A172 (cell line): ENCODE measurements at regions not wholly inside any gene's neighbourhood (a gene's known extent, or its start where the extent isn't known, plus 50 kb on each side); places are given as distances from the start of the nearest gene placed in this dataset.
A peak's percentile ranks its signal among the peaks of the same experiment; 100 is the strongest.
"Not testable (repeated sequence)": the region's sequence is repeated elsewhere in the genome, so short reads cannot be mapped to it uniquely, and the experiment has no call there.

ENCODE experiments used
- DNase-seq: peaks from one replicate; pipeline ENCODE4 v3.0.0-alpha.2; 2015; ENCODE audit warnings: low spot score

DNA sequence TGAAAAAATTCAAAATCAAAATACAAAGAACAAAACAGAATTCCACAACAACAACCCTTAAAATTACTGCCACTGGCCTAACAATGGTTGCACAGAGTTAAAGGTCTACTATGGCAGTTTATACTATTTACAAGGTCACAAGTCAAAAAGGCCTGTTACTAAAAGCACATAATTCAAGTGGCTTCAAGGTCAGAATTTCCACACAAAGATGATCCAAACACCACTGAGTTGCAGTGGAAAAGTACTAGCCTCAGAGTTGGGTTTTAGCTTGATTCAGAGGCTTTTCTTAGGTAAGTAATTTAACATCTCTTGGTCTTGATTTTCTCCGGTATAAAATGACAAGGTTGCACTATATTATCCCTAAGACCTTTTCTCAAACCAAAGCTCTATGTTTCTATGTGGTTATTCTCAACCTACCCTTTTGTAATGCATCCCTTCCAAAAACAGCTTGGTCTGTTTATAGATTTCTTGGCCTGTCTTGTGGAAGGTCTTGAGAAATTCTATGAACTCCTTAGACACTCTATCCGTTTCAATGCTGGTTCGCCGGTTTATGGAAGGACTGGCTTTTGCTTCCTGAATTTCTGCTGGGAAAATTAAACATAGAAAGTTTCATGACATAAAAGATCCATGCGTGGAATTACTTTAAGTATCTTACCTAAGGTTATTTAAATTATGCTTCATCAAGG is 69.5 kb downstream of the MDH2 start:
- DNase-seq, result not testable (repeated sequence)

DNA sequence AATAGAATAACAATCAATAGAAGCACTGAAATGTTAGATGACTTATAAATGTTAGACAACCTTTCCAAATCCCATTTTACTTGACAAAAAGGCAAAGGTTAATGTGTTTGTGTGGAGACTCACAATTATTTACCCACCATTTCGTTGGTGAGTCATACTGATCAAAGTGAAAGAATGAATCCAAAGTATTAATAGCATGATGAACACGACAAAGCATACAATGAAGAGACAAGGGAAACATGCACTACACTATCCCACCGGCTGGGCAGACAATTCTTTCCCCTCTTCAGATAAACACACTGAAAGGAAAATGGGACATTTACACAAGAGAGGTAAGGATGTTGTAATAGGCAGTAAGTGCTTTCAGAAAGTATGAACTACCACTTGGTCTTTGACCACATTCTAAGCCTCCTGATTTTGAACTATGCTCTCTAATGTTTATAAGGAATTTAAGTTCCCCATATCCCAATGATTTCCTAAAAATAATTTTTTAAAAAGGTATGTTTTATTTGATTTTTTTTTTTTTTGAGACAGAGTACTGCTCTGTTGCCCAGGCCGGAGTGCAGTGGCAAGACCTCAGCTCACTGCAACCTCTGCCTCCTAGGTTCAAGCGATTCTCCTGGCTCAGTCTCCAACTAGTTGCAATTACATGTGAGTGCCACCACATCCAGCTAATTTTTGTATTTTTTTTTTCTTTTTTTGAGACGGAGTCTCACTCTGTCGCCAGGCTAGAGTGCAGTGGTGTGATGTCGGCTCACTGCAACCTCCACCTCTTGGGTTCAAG is 70.5 kb downstream of the MDH2 start:
- DNase-seq, result not testable (repeated sequence)

DNA sequence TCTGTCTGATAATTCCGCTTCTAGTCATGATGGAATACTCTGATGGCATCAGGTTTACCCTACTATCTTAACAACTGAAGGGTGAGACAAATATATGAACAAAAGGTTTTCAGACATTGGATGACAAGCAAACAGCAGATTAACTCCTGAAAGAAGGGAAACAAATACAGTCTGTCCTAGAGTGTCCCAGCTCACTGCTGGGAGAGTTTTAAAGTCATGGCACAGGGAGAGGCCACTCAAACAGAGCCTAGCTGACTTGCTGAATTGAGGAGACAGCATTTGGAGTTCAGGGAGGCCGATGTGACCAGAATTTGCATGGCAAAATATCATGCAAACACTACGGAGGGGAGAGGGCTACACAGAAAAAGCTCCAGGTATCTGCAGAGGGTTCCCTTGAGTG is 73.1 kb downstream of the MDH2 start:
- DNase-seq, result no peak

DNA sequence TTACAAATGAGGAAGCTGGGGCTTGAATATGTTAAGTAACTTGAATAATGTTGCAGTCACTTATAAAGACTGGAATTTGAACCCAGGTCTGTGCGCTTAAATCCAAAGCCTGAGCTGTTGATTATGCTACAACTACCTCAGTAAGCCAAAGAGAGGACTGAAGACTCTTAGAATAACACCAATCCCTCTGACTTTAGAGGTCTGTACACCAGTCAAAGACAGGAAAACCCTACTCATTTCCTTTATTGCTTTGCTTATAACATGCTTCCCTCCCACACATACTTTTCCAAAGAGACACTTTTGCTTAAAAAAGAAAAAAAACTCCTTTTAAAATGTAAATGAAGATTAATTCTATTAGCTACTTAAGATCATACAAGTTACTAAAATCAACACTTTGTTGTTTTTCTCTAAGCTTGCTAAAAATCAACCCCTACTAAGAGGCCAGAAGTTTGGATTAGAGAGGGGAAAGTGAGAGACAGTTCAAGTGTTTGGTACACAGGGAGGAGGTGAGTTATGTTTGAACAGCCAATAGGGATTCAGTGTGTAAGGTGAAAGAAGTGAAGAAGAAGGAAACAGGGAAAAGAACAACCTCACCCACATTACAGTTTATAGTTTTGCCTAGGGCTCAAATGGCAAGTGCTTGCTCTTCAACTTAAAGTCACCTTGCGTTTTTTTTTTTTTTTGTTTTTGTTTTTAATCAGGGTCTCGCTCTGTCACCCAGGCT is 74.8 kb downstream of the MDH2 start:
- DNase-seq, result no peak

DNA sequence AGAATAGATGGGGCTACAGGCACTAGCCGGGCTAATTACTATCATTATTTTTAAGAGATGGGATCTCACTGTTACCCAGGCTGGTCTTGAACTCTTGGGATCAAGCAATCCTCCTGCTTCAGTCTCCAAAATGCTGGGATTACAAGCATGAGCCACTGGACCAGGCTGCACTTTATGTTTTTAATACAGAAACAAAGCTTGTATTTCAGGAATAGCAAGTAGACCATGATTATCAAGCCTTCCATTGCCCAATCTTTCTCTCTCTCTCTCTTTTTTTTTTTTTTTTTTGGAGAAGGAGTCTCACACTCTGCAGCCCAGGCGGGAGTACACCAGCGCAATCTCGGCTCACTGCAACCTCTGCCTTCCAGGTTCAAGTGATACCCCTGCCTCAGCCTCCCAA is 75.4 kb downstream of the MDH2 start:
- no peak for DNase-seq

DNA sequence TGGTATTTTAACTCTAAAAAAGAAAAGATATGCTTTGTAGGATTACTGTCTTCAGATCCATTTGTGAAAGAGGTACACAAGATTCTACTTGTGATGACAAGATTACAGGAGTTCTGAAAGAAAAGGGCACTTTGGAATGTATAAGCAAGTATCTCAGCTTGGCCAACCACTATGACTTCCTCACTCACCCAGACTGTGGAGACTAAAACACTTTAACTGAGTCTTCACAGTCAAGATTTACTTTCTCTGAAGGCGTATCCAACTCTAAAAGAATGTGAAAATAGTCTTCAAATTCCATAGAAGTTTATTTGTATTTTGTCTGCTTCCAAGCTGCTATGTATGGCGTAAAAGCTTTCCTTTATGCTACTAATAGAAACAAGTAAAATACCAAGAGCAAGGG is 76.1 kb upstream of the SRRM3 start:
- no peak for DNase-seq

DNA sequence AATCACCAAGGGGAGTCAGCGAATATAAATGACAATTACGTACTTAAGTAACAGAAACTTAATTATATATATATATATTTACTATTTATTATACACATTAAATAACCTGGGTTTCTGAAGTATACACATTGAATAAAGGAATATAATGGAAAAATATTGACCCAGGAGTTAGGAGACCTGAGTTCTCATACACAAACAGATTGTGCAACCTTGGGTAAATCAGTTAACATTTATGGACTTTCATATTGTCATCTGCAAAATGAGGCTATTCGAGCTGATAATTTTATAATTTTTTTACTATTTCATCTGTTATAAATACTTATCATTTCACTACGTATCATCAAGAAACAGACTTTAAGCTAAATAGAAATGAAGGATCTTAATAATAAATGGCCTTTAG is 75.1 kb upstream of the SRRM3 start:
- no peak for DNase-seq

DNA sequence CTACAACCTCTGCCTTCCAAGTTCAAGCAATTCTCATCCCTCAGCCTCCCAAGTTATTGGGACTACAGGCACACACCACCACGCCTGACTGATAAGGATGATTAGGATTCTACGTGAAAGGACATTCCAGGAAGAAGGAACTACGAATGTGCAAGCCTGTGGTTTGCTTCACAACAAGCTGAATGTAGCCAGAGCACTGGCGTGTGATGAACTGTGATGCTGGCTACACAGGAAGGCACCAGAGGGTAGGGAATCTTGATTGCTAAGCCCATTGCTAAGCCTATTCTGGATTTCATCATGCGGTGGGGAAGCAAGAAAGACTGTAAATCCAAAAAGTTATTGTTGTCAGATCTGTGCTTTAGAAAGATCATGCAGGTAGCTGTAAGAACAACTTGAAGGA is 72.3 kb upstream of the SRRM3 start:
- no peak for DNase-seq

DNA sequence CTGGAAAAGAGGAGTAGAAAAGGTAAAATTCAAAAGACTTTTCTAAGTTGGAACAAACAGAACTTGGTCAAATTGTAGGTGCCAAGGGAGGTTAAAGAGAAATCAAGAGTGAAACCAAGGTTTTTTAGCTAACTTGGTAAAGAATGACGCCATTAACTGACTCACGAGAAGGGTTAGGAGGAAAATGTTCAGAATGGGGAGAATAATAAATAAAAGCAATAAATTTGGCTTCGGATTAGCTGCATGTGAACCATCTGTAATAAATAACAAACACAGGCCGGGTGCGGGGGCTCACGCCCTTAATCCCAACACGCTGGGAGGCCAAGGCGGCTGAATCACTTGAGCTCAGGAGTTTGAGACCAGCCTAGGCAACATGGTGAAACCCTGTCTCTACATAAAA is 71.9 kb upstream of the SRRM3 start:
- DNase-seq, result no peak

DNA sequence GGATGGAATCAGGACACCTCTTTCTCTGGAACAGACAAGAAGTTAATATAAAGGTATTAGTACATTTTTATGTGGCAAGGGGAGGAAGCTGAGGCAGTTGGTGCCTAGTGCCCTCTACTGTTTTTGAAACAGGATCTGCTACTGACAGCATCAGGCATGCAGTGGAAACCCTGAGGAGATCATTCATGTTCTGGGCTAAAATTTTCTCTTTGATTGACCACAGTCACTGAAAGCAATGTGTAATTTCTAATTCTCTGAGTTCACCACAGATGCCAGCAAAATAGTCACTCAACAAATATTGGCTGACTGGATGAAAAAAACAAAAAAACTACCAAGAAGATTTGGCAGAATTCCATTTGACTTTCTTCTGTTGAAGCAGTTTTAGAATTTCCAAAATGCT is 71.0 kb upstream of the SRRM3 start:
- peak; percentile 71 for DNase-seq

DNA sequence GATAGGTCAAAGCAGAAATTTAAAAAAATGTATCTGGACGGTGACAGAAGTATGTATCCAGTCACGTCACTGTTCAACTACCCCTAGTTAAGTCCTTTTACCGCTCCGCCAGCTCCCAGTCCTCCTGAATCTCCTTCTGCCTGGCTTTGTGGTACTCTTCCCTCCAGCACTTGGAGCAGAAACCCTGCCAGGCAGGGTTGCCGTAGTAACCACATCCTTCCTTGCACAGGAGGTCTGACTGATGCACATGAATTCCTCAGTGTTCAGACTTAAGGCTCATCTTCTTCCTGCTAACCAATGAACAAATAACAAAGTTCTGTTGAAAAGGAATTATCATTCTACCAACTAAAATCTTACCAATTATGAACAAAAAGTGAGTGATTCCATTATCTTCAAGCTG is 69.8 kb upstream of the SRRM3 start:
- DNase-seq, result not testable (repeated sequence)

DNA sequence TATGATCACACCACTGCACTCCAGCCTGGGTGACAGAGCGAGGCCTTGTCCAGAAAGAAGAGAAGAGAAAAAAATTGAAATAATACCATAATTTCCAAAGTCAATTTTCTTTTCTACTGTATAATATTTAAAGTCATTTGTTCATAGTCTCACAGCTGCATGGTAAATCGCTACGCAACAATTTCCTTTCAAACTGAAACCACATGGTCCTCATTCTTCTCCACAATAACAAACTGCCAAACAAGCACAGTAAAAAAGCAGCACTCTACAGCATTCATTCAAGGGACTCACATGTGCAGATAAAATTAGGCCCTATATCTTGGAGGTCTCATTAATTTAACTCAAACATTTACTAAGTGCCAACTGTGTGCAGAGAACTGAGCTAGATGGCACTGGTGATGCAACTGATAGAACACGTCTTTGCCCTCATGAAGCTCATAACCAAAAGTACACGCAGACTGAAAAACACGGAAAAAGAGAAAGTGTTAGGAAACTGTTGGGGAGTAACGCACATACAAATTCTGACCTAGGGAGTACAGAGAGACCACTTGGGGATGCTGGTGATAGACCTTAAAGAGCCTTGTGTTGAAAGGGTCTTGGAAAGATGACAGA is 68.4 kb upstream of the SRRM3 start:
- DNase-seq, result no peak

DNA sequence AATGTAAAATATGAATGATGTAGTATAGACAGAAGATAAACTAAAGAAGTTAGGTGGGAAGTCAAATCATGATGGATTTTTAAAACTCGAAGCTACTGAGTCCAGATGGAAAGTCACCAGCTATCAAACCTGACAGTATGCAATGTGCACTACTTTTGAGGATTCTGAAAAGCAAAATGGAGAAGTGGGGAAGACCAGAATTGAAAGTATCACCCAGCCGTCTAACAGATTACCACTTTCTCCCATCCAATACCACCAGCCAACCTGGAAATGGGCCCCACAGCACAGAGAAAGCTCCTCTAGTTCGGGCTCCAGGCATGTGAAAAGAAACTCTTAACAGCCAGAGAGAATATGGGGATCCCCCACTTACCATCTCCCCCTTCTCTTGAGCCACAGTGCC is 67.9 kb upstream of the SRRM3 start:
- no peak for DNase-seq

DNA sequence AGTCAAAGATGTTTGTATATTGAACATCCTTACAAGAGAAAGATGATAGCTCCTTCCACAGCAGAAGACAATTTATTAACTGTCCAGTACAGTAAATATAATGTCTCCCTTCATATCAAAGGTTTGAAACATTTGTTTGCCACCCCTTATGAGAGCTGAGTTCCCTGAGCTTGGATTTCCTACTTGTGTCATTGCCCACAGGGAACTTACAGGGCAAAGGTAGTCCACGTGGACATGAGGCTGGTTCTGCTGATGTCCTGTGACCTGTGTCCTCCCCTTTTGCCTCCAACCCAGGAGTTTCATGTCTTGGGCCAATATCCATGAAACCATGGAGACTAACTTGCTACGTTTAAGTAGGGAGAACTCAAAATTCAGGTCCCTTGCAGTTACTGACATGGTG is 66.4 kb upstream of the SRRM3 start:
- DNase-seq, result not testable (repeated sequence)

DNA sequence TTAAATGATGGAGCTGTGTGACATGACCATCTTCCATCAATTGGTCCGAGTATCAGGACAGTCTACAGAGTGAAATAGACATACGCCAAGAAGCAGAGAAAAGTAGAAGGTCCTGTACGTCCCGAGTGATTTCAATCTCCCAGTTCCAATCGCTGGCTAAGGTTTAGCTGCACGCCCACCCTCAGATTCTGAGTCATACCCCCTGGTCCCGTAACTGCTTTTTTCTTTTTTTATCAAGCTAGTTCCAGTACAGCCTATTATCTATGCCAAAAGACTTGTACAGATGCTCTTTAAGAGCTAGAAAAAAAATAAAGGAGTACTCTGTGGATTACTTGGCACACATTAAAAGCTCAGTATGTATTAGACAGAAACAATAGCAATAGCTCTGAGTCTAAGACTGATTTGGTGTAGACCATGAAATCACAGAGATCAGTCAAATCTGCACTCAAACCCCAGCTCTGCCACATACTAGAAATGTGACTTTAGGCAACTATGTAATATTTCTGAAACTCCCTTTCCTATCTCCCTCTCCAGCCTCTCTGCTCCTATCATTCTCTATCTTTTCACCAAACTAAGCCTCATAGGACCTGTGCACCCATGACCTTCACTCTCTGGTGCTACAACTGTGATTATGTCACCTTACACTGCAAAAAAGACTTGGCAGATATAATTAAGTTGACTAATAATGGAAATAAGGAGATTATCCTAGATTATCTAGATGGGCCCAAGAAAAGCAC is 63.0 kb upstream of the SRRM3 start:
- not testable (repeated sequence) for DNase-seq

DNA sequence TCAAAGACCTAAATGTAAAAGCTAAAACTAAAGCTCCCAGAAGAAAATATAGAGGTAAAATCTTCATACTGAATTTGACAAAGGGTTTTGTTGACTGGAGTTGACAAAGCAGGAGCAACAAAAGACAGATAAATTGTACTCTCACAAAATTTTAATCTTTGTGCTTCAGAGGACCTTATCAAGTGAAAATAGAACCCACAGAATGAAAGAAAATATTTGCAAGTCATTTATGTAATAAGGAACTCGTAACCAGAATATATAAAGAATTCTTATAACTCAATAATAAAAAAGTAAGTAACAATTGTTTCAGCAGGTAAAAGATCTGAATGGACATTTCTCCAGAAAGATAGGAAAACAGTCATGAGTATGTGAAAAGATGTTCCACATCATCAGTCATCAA is 62.0 kb upstream of the SRRM3 start:
- no peak for DNase-seq

DNA sequence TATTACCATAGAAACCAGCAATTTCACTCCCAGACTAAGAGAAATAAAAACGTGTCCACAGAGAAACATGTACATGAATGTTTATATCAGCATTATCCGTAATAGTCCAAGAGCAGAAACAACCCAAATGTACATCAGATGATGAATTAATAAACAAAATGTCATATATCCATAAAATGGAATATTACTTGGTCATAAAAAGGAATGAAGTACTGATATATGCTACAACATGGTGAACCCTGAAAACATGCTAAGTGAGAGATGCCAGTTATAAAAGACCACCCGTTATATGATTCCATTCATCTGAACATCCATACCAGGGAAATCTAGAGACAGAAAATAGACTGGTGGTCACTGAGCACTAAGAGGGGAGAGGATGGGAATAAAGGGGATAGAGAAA is 61.4 kb upstream of the SRRM3 start:
- DNase-seq, result not testable (repeated sequence)

DNA sequence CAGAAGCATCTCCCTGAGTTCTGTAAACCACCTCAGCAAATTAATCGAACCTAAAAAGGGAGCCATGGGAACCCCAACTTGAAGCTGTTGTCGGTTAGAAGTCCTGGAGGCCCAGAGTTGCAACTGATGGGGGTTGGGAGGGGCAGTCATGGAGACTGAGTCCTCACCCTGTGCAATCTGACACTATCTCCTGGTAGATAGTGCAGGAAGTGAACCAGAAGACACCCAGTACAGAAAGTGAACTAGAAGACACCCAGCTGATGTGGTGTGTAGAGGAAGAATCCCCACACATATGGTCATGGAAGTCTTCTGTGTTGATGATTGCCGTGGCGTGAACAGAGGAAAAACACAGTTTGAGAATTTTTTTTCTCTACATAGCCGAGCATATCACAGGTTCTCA is 58.8 kb upstream of the SRRM3 start:
- DNase-seq, result no peak

DNA sequence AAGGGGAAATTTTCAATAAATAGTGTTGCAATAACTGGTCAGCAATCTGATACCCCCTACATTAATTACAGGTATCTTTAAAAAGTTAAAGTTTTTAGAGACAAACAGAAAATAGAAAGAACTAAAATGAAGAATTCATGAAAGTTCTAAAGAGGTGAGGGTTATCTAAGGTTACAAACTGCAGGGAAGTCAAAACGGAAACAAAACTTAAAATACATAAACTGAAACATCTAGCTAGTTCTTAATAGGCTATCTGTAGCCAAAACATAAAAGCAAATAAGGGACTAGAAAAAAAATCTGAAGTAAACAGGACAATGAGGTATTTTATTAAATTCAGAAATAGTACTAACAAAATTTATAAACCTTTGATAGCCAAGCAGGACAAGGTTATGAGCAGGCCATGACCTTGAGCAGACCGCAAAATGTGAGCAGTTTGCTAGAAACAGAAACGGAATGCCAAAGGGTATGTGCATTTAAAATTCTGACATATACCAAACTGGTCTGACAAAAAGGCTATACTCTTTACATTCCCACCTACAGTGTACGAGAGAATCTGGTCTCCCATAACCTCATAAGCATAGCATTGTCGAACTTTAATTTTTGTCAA is 56.9 kb upstream of the SRRM3 start:
- not testable (repeated sequence) for DNase-seq

DNA sequence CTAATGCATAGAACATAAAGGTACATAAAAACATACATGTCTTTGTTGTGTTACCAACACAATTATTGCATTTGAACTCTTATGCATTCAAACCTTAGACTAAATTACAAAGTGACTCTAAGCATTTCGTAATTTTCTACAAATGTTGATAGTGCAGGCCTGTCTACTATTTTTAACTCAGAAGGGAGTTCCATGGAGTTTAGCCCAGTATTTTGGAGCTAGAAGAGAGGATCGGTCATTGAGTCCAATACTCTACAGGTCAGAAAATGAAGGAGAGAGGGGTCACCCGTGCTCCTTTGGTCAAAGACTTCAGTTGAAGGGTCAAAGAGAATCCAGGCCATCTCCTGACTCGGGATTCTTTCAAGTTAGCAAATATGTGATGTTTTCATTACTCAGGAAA is 55.3 kb upstream of the SRRM3 start:
- no peak for DNase-seq

DNA sequence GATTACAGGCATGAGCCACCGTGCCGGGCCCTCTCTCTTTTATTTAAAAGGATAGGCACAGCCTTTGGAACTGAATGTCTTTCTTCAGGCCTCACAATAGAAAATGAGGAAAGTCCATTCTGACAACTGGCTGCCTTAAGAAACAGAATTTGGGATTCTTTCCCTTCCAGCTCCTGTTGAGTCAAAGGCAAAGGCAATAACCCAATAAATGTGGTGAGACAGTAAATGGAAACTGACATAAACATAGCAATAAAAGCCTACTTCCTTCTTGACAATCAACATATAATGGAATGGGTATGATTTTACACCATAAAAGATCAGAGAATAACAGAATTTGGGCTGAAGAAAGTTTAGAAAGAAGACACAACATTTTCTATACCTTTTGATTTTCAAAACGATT is 52.7 kb upstream of the SRRM3 start:
- not testable (repeated sequence) for DNase-seq
